ENCODE measurements at regions not wholly inside any gene's neighbourhood (a gene's known extent, or its start where the extent isn't known, plus 50 kb on each side); places are given as distances from the start of the nearest gene placed in this dataset.

DNA sequence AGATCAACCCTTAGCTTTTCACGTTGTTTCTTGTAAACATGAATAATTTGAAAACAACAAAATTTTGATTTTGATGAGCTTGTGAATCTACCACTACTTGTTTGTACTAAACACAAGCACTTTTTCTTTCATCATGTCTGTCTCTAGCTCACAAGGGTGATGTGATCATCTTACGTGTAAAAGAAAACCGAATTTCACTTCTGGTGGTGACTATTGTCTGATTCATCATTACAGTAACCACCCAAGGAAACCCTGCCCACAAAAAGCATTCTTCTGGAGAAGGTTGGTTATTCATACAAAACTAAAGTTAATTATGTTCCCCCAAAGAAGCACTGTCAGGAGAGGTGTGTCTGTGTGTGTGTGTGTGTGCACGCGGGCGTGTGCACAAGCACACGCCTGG lies 285.4 kb downstream of the ZNF516 start:
- peaks cover 3% of the 10 kb centered on the region for H3K9me3 Mint-ChIP-seq (ENCODE audit: low read depth, unreplicated experiment)
- H3K4me3 Mint-ChIP-seq (ENCODE audit: low read depth, unreplicated experiment): no peak overlapping the region
- intact Hi-C loops (cut with micrococcal nuclease; ENCODE audit: unreplicated experiment): no loop called here
- H3K27me3 Mint-ChIP-seq (ENCODE audit: unreplicated experiment): peaks cover 16% of the 10 kb centered on the region
- no TSS peak for BruUV-seq (replicated peaks)
- TF ChIP-seq, protein P1, sequence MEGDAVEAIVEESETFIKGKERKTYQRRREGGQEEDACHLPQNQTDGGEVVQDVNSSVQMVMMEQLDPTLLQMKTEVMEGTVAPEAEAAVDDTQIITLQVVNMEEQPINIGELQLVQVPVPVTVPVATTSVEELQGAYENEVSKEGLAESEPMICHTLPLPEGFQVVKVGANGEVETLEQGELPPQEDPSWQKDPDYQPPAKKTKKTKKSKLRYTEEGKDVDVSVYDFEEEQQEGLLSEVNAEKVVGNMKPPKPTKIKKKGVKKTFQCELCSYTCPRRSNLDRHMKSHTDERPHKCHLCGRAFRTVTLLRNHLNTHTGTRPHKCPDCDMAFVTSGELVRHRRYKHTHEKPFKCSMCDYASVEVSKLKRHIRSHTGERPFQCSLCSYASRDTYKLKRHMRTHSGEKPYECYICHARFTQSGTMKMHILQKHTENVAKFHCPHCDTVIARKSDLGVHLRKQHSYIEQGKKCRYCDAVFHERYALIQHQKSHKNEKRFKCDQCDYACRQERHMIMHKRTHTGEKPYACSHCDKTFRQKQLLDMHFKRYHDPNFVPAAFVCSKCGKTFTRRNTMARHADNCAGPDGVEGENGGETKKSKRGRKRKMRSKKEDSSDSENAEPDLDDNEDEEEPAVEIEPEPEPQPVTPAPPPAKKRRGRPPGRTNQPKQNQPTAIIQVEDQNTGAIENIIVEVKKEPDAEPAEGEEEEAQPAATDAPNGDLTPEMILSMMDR (IDR thresholded peaks at IDR 0.05; ENCODE audit: unreplicated experiment): no peak
- CTCF ChIA-PET: no interaction called here
- no peaks in the 10 kb centered on the region for H3K36me3 Mint-ChIP-seq (ENCODE audit: insufficient read depth, unreplicated experiment)
- no peak overlapping the region for H3K27ac Mint-ChIP-seq (ENCODE audit: unreplicated experiment)
- H3K4me1 Mint-ChIP-seq (ENCODE audit: low read depth, unreplicated experiment): no peaks in the 10 kb centered on the region
- no peak for DNase-seq

- Mint-ChIP-seq H3K27me3 (ENCODE audit: unreplicated experiment) (peaks cover 24% of the 10 kb centered on the region), H3K4me1 (ENCODE audit: low read depth, unreplicated experiment) (no peaks in the 10 kb centered on the region), H3K27ac (ENCODE audit: unreplicated experiment) (no peak overlapping the region), H3K9me3 (ENCODE audit: low read depth, unreplicated experiment) (peaks cover 3% of the 10 kb centered on the region), H3K4me3 (ENCODE audit: low read depth, unreplicated experiment) (no peak overlapping the region), H3K36me3 (ENCODE audit: insufficient read depth, unreplicated experiment) (no peaks in the 10 kb centered on the region)
- CTCF ChIA-PET: no interaction called here
- no peak for DNase-seq
- intact Hi-C loops (cut with micrococcal nuclease; ENCODE audit: unreplicated experiment): no loop called here
- TF ChIP-seq, protein P1 (IDR thresholded peaks at IDR 0.05; ENCODE audit: unreplicated experiment): no peak
- BruUV-seq (replicated peaks): no TSS peak
These were observed 286.2 kb downstream of the ZNF516 start for GRCh38 chr18:76208678-76209306.

DNA sequence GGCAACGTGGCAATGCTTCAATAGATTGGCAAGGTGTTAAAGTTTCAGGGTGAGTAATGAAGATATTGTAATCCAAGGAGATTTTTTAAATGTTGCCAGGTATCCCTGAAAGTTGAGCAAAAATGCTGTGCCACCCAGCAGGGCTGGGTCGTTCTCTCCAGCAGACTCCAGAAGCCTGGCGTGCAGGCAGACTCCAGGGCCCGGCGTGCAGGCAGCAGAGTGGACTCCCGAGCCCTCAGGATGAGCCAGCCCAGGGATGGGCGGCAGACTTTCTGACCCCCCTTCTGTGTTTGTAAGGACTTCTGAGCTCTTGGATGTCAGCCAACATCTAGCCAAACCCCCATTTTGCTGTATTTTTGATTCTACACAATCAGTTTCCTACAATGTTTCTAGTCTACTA lies 289.1 kb downstream of the ZNF516 start:
- no peak overlapping the region for H3K4me3 Mint-ChIP-seq (ENCODE audit: low read depth, unreplicated experiment)
- H3K36me3 Mint-ChIP-seq (ENCODE audit: insufficient read depth, unreplicated experiment): no peaks in the 10 kb centered on the region
- intact Hi-C loops (cut with micrococcal nuclease; ENCODE audit: unreplicated experiment): no loop called here
- DNase-seq: no peak
- TF ChIP-seq, protein P1 (IDR thresholded peaks at IDR 0.05; ENCODE audit: unreplicated experiment): no peak
- peaks cover 3% of the 10 kb centered on the region for H3K9me3 Mint-ChIP-seq (ENCODE audit: low read depth, unreplicated experiment)
- H3K27ac Mint-ChIP-seq (ENCODE audit: unreplicated experiment): no peak overlapping the region
- CTCF ChIA-PET: interaction anchor here (0.6 kb wide), 1 partner anchor 1967 kb away, joined by 6 read pairs; no protein-coding TSS in a partner anchor
- H3K4me1 Mint-ChIP-seq (ENCODE audit: low read depth, unreplicated experiment): no peaks in the 10 kb centered on the region
- H3K27me3 Mint-ChIP-seq (ENCODE audit: unreplicated experiment): peaks cover 25% of the 10 kb centered on the region
- BruUV-seq (replicated peaks): no TSS peak

DNA sequence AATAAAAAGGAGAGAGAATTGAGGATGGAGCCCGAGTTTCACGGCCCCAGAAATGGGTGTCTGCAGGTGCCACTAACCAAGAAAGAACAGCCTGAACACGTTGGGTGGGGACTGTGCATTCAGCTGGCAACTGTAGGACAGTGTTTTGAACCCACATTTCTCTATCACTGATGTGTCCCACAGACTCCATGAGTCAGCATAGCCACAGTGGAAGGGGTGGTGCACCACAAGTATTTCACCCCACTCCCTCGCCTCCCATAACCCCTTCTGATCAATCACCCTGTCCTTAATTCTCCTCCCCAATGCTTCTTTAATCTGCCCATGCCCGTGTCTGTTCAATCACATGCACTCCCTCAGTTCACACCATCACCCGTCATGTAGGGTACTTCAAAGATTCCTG lies 291.5 kb downstream of the ZNF516 start:
- no TSS peak for BruUV-seq (replicated peaks)
- H3K27me3 Mint-ChIP-seq (ENCODE audit: unreplicated experiment): peaks cover 25% of the 10 kb centered on the region
- H3K4me1 Mint-ChIP-seq (ENCODE audit: low read depth, unreplicated experiment): no peaks in the 10 kb centered on the region
- DNase-seq: no peak
- intact Hi-C loops (cut with micrococcal nuclease; ENCODE audit: unreplicated experiment): no loop called here
- CTCF ChIA-PET: no interaction called here
- TF ChIP-seq, protein P1 (IDR thresholded peaks at IDR 0.05; ENCODE audit: unreplicated experiment): no peak
- no peak overlapping the region for H3K4me3 Mint-ChIP-seq (ENCODE audit: low read depth, unreplicated experiment)
- no peaks in the 10 kb centered on the region for H3K36me3 Mint-ChIP-seq (ENCODE audit: insufficient read depth, unreplicated experiment)
- H3K9me3 Mint-ChIP-seq (ENCODE audit: low read depth, unreplicated experiment): no peaks in the 10 kb centered on the region
- H3K27ac Mint-ChIP-seq (ENCODE audit: unreplicated experiment): no peak overlapping the region

Measured in Calu3 (cell line).